H9 (cell line): ENCODE measurements at regions not wholly inside any gene's neighbourhood (a gene's known extent, or its start where the extent isn't known, plus 50 kb on each side); places are given as distances from the start of the nearest gene placed in this dataset.

Experiments used
- DNase-seq: peaks from one replicate; pipeline ENCODE4 v3.0.0-alpha.2; 2017
- H2AFZ ChIP-seq: one replicate; pipeline ENCODE4 v1.6.1; 2013; ENCODE audit warnings: mild to moderate bottlenecking, low read length, control low read depth, moderate library complexity
- H2AK5ac ChIP-seq: 2 replicates; pipeline ENCODE4 v1.6.1; 2013; ENCODE audit warnings: low read length, control low read depth, mixed read lengths; ENCODE audit not compliant: insufficient read length
- H2BK120ac ChIP-seq: one replicate; pipeline ENCODE4 v1.6.1; 2013; ENCODE audit warnings: low read depth, mild to moderate bottlenecking, low read length, control low read depth, inconsistent platforms; ENCODE audit not compliant: poor library complexity, severe bottlenecking
- H2BK12ac ChIP-seq: 2 replicates; pipeline ENCODE4 v1.6.1; 2013; ENCODE audit warnings: low read length, control low read depth, mixed read lengths, low read depth; ENCODE audit not compliant: insufficient read length
- H2BK15ac ChIP-seq: 2 replicates; pipeline ENCODE4 v1.6.1; 2013; ENCODE audit warnings: low read depth, low read length, control low read depth
- H2BK20ac ChIP-seq: one replicate; pipeline ENCODE4 v1.6.1; 2013; ENCODE audit warnings: low read depth, mild to moderate bottlenecking, low read length, control low read depth, inconsistent platforms; ENCODE audit not compliant: poor library complexity, severe bottlenecking
- H2BK5ac ChIP-seq: 2 replicates; pipeline ENCODE4 v1.6.1; 2013; ENCODE audit warnings: low read length, control low read depth, mixed read lengths; ENCODE audit not compliant: insufficient read length
- H3K14ac ChIP-seq: 2 replicates; pipeline ENCODE4 v1.6.1; 2013; ENCODE audit warnings: low read length, control low read depth; ENCODE audit not compliant: insufficient read depth
- H3K18ac ChIP-seq: 2 replicates; pipeline ENCODE4 v1.6.1; 2013; ENCODE audit warnings: low read depth, mild to moderate bottlenecking, mixed read lengths, low read length, control low read depth; ENCODE audit not compliant: insufficient read length
- H3K23ac ChIP-seq: 2 replicates; pipeline ENCODE4 v1.6.1; 2013; ENCODE audit warnings: low read length, control low read depth, mixed read lengths, low read depth; ENCODE audit not compliant: insufficient read length
- H3K23me2 ChIP-seq: 2 replicates; pipeline ENCODE4 v1.6.1; 2013; ENCODE audit warnings: low read depth, mild to moderate bottlenecking, mixed read lengths, low read length, control low read depth; ENCODE audit not compliant: insufficient read length, poor library complexity, severe bottlenecking
- H3K27ac ChIP-seq: 2 replicates; pipeline ENCODE4 v1.5.1; 2013; ENCODE audit warnings: low read length, control low read depth, mixed read lengths, low read depth; ENCODE audit not compliant: insufficient read length
- H3K27me3 ChIP-seq: 2 replicates; pipeline ENCODE4 v1.6.1; 2013; ENCODE audit warnings: low read length, control low read depth, inconsistent platforms; ENCODE audit not compliant: insufficient read depth
- H3K4ac ChIP-seq: 2 replicates; pipeline ENCODE4 v1.6.1; 2013; ENCODE audit warnings: low read depth, mild to moderate bottlenecking, control low read depth, inconsistent platforms, low read length, moderate library complexity
- H3K4me1 ChIP-seq: 2 replicates; pipeline ENCODE4 v1.6.1; 2013; ENCODE audit warnings: low read length, control low read depth, inconsistent platforms; ENCODE audit not compliant: insufficient read depth
- H3K4me2 ChIP-seq: 2 replicates; pipeline ENCODE4 v1.6.1; 2013; ENCODE audit warnings: low read length, control low read depth, mixed read lengths; ENCODE audit not compliant: insufficient read length, insufficient read depth
- H3K56ac ChIP-seq: 2 replicates; pipeline ENCODE4 v1.6.1; 2013; ENCODE audit warnings: low read depth, mild to moderate bottlenecking, mixed read lengths, low read length, control low read depth; ENCODE audit not compliant: insufficient read length
- H3K79me1 ChIP-seq: 2 replicates; pipeline ENCODE4 v1.6.1; 2013; ENCODE audit warnings: low read depth, mild to moderate bottlenecking, moderate library complexity, low read length, control low read depth, inconsistent platforms; ENCODE audit not compliant: insufficient read depth, poor library complexity, severe bottlenecking
- H3K79me2 ChIP-seq: 2 replicates; pipeline ENCODE4 v1.6.1; 2013; ENCODE audit warnings: low read length, control low read depth, inconsistent platforms; ENCODE audit not compliant: insufficient read depth
- H3K9ac ChIP-seq: 2 replicates; pipeline ENCODE4 v1.6.1; 2013; ENCODE audit warnings: low read length, control low read depth, mixed read lengths; ENCODE audit not compliant: insufficient read length; ENCODE audit errors: extremely low read depth
- H3K9me3 ChIP-seq: one replicate; pipeline ENCODE4 v1.6.1; 2013; ENCODE audit warnings: low read depth, low read length, inconsistent platforms; ENCODE audit not compliant: control insufficient read depth
- H3T11ph ChIP-seq: one replicate; pipeline ENCODE4 v1.6.1; 2013; ENCODE audit warnings: mild to moderate bottlenecking, low read length, control low read depth, inconsistent platforms
- H4K20me1 ChIP-seq: one replicate; pipeline ENCODE4 v1.6.1; 2013; ENCODE audit not compliant: control insufficient read depth, insufficient read length, insufficient read depth
- H4K5ac ChIP-seq: 2 replicates; pipeline ENCODE4 v1.6.1; 2013; ENCODE audit warnings: low read depth, mild to moderate bottlenecking, mixed read lengths, low read length, control low read depth; ENCODE audit not compliant: insufficient read length
- H4K8ac ChIP-seq: replicated peaks from 2 replicates; pipeline ENCODE4 v1.6.1; 2013; ENCODE audit warnings: low read length, control low read depth, mixed read lengths, low read depth; ENCODE audit not compliant: insufficient read length
- H4K91ac ChIP-seq: 2 replicates; pipeline ENCODE4 v1.6.1; 2013; ENCODE audit warnings: low read depth, mild to moderate bottlenecking, moderate library complexity, mixed read lengths, low read length, control low read depth; ENCODE audit not compliant: insufficient read length
- H3K27ac Mint-ChIP-seq, 3 experiments: 2 replicates in 2 of 3; 3 replicates in 1 of 3; pipeline ENCODE4 v1.8.0; 2020 to 2021; ENCODE audit warnings: mixed read lengths in 3 of 3, mild to moderate bottlenecking in 1 of 3, moderate library complexity in 1 of 3
- H3K27me3 Mint-ChIP-seq: 2 replicates; pipeline ENCODE4 v1.8.0; 2021; ENCODE audit warnings: low read depth, mild to moderate bottlenecking, moderate library complexity, mixed read lengths
- H3K36me3 Mint-ChIP-seq, 3 experiments: 2 replicates in 2 of 3; 3 replicates in 1 of 3; pipeline ENCODE4 v1.8.0; 2020 to 2021; ENCODE audit warnings: low read depth in 3 of 3, mixed read lengths in 3 of 3; ENCODE audit not compliant: insufficient read depth in 1 of 3
- H3K4me1 Mint-ChIP-seq, 2 experiments: 2 replicates each; pipeline ENCODE4 v1.8.0; 2020; ENCODE audit warnings: mixed read lengths in 2 of 2
- H3K4me3 Mint-ChIP-seq, 2 experiments: 2 replicates in 1 of 2; 3 replicates in 1 of 2; pipeline ENCODE4 v1.8.0; 2020 to 2021; ENCODE audit warnings: mild to moderate bottlenecking in 2 of 2, mixed read lengths in 2 of 2, moderate library complexity in 1 of 2
- H3K9me3 Mint-ChIP-seq, 2 experiments: 2 replicates in 1 of 2; 3 replicates in 1 of 2; pipeline ENCODE4 v1.8.0; 2020; ENCODE audit warnings: mild to moderate bottlenecking in 2 of 2, mixed read lengths in 2 of 2, moderate library complexity in 1 of 2
- CTCF ChIP-seq: fragments of 200-600 bp; sonication (generic); conservative IDR thresholded peaks from 3 replicates; pipeline ENCODE4 v1.8.0; 2021; ENCODE audit warnings: antibody characterized with exemption, mild to moderate bottlenecking
- WGBS: extraction: QIAGEN DNeasy Blood & Tissue Kit; methylation state at CpG from one replicate; pipeline ENCODE4 v1.1.7; 2013; ENCODE audit warnings: missing lambda C conversion rate, low lambda C conversion rate, mixed read lengths; ENCODE audit not compliant: insufficient read length; ENCODE audit errors: extremely low coverage; 5-methylcytosine and 5-hydroxymethylcytosine counted together

GRCh38 chr4:4752576-4753401 lies 106.7 kb upstream of the MSX1 start:
- H3K27me3 Mint-ChIP-seq = peaks cover 31% of the 10 kb centered on the region
- H3K23ac ChIP-seq = no peak overlapping the region
- H3K27ac ChIP-seq = no peak overlapping the region
- H3K79me2 ChIP-seq = no peaks in the 10 kb centered on the region
- H3K4me3 Mint-ChIP-seq = no peak overlapping the region
- no peak overlapping the region for H2BK20ac ChIP-seq
- no peak overlapping the region for H2BK12ac ChIP-seq
- H4K5ac ChIP-seq = no peak overlapping the region
- H2BK15ac ChIP-seq = no peak overlapping the region
- no peak overlapping the region for H3K14ac ChIP-seq
- no peaks in the 10 kb centered on the region for H3K4me1 ChIP-seq
- no peak overlapping the region for H3K9ac ChIP-seq
- no peak overlapping the region for H3T11ph ChIP-seq
- H3K9me3 Mint-ChIP-seq = 0 out of 5 replicates have a peak, but pooled peaks cover 0 to 5% of the 10 kb centered on the region in 2 experiments
- H3K4ac ChIP-seq = no peak overlapping the region
- no peaks in the 10 kb centered on the region for H3K27me3 ChIP-seq
- H3K36me3 Mint-ChIP-seq = peaks cover 0 to 2% (median 0%) of the 10 kb centered on the region in 3 experiments; a peak in 3 of 7 replicates
- no peaks in the 10 kb centered on the region for H3K23me2 ChIP-seq
- no peak overlapping the region for H2AFZ ChIP-seq
- no peak overlapping the region for H4K8ac ChIP-seq
- no peak overlapping the region for H2BK5ac ChIP-seq
- H3K56ac ChIP-seq = no peak overlapping the region
- no peaks in the 10 kb centered on the region for H4K20me1 ChIP-seq
- H3K4me2 ChIP-seq = no peak overlapping the region
- H3K9me3 ChIP-seq = no peaks in the 10 kb centered on the region
- H3K27ac Mint-ChIP-seq = no peak overlapping the region
- TF ChIP-seq CTCF = no peak
- DNase-seq = no peak
- no peak overlapping the region for H4K91ac ChIP-seq
- no peaks in the 10 kb centered on the region for H3K79me1 ChIP-seq
- H2BK120ac ChIP-seq = no peak overlapping the region
- H3K18ac ChIP-seq = no peak overlapping the region
- no CpG with 5 or more reads among the region's 15 CpGs for WGBS
- no peak overlapping the region for H2AK5ac ChIP-seq
- peaks cover 0 to 16% of the 10 kb centered on the region in 2 experiments; a peak in 2 of 4 replicates for H3K4me1 Mint-ChIP-seq
